GM12891 (cell line): ENCODE measurements at regions not wholly inside any gene's neighbourhood (a gene's known extent, or its start where the extent isn't known, plus 50 kb on each side); places are given as distances from the start of the nearest gene placed in this dataset.

ENCODE experiments used
- DNase-seq: peaks from one replicate; pipeline ENCODE4 v3.0.0; 2011; ENCODE audit warnings: low spot score; ENCODE audit not compliant: insufficient read length
- FAIRE-seq: peaks from 2 replicates; lab custom pipeline; 2011; peaks lifted over from hg19 to GRCh38; lab: Jason Lieb, UNC
- PAX5 ChIP-seq: IDR thresholded peaks from 2 replicates; pipeline ENCODE4 v1.6.1; 2011; ENCODE audit warnings: low read length, moderate library complexity, mild to moderate bottlenecking; ENCODE audit not compliant: insufficient read depth, severe bottlenecking
- POLR2A ChIP-seq: IDR thresholded peaks from 2 replicates; pipeline ENCODE4 v1.6.1; 2011; ENCODE audit warnings: low read depth, low read length, control low read depth
- POLR2AphosphoS5 ChIP-seq: IDR thresholded peaks from 2 replicates; pipeline ENCODE4 v1.6.1; 2011; ENCODE audit warnings: low read depth, low read length, control low read depth
- POU2F2 ChIP-seq: IDR thresholded peaks from 2 replicates; pipeline ENCODE4 v1.6.1; 2011; ENCODE audit warnings: low read depth, mild to moderate bottlenecking, control low read depth, low read length, moderate library complexity
- SPI1 ChIP-seq: IDR thresholded peaks from 2 replicates; pipeline ENCODE4 v1.6.1; 2011; ENCODE audit warnings: low read depth, low read length, control low read depth
- TAF1 ChIP-seq: IDR thresholded peaks from 2 replicates; pipeline ENCODE4 v1.6.1; 2011; ENCODE audit warnings: low read depth, low read length, control low read depth

- TF ChIP-seq PAX5 (no peak), POLR2AphosphoS5 (no peak), POU2F2 (no peak), SPI1 (no peak), TAF1 (no peak), POLR2A (no peak)
- FAIRE-seq, result no peak
- DNase-seq, result no peak
Observed at GRCh38 chr5:165887147-165887546, 2381.7 kb downstream of the MAT2B start.

DNA sequence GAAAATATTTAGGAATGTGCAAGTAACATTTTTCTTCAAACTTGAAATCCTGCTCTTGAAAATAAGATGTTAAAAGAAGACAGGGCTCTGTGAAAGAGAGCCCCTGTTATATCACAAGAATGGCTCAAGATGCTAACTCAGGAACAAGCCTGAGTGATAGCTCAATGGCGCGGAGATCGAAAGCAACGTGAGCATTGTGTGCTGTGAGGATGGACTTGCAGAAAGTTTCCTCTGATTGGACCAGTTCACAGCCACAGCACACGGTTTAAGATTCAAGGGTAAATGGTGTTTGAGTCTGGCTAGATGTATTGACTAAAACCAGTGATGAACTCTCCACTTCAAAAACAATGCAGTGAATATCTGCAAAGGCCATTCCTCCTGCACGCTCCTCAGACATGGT, 2387.0 kb downstream of the MAT2B start:
- TF ChIP-seq PAX5 (no peak), POU2F2 (no peak), SPI1 (no peak)
- DNase-seq (no peak), FAIRE-seq (no peak)

DNA sequence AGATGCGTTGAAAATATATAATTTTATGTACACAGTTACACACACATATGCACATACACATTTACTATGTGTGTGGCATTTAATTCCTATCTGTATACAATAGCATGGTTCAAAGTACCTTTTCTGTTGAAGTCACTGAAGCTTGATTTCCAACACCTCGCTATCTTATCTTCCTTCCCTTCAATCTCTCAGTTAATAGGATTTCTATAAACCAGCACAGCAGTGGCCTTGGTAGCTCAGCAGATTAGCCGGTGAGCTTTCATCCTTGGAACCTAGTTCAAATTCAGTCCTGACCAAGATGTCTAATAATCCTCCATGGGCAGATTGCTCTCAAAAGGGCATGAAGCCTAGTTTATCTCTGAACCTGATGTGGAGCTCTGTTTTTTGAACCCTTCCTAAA, 2389.5 kb downstream of the MAT2B start:
- no peak for FAIRE-seq

DNA sequence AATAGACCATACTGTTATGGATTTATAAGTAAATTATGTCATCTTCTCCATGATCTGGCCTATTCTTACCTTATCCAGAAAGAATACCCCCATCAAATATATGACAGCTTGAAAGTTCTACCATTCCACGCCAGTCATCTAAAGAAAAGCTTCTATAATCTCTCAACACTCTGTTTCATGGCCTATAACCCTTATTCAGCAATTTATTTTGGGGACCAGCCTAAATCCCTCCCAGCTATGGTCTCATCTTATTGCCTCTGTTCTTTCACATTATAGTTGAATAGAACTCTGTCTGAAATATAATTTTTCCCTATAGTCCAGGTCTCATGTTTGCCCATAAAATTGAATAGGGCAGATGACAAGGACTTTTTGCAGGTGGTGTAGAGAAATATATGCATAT, 2387.6 kb upstream of the WWC1 start:
- no peak for FAIRE-seq
- TF ChIP-seq POLR2AphosphoS5 (no peak), POLR2A (no peak), POU2F2 (no peak), TAF1 (no peak), PAX5 (no peak)
- DNase-seq, result no peak

More for the DNA sequence above, 2389.5 kb downstream of the MAT2B start:
- TF ChIP-seq POLR2A (no peak), POLR2AphosphoS5 (no peak), POU2F2 (no peak), SPI1 (no peak), PAX5 (no peak), TAF1 (no peak)
- DNase-seq, result no peak

DNA sequence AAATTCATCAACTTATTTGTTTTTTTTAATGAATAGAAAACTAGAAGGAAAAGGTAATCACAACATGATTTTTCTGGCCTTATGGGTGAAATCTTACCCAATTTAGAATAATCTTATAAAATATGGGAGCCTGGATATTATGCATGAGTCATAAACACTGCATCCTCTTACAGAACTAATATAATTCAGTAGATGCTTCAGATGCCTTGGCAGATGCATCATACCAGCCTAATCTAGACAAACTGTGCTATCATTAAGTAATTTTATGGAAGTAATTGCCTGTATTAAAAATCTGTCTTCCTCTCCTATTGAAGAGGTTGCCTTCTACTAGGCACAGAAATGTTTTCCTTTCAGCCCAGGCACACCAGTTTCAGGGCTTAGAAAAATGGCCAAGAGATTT, 2384.6 kb upstream of the WWC1 start:
- TF ChIP-seq POLR2A, result no peak
- TF ChIP-seq POU2F2, result no peak
- no peak for TF ChIP-seq POLR2AphosphoS5
- TF ChIP-seq SPI1, result no peak
- no peak for TF ChIP-seq PAX5
- no peak for TF ChIP-seq TAF1
- FAIRE-seq, result no peak
- no peak for DNase-seq

DNA sequence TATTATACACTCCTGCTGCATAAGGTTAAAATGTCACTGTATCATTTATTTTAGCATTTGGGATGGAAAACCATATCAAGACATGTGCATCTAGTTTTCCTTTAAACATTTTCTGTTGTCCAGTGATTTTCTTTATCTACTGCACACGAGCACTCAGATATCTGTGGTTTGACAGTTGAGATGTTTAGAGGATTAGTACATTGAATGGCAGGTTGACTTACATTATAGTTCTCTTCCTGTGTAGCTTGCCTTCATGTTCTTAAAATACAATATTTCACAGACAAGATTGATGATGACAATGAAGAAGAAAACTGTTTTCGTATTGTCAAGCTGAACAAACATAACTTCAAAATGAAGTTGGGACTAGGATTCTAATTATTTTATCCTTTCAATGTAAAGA, 2378.4 kb upstream of the WWC1 start:
- FAIRE-seq (no peak), DNase-seq (no peak)
- TF ChIP-seq TAF1, result no peak
- TF ChIP-seq POLR2A, result no peak
- TF ChIP-seq SPI1, result no peak
- TF ChIP-seq POU2F2, result no peak

- TF ChIP-seq POLR2A (no peak), TAF1 (no peak), PAX5 (no peak), SPI1 (no peak), POLR2AphosphoS5 (no peak)
- FAIRE-seq (no peak), DNase-seq (no peak)
Observed at GRCh38 chr5:165914456-165914855, 2377.0 kb upstream of the WWC1 start.

DNA sequence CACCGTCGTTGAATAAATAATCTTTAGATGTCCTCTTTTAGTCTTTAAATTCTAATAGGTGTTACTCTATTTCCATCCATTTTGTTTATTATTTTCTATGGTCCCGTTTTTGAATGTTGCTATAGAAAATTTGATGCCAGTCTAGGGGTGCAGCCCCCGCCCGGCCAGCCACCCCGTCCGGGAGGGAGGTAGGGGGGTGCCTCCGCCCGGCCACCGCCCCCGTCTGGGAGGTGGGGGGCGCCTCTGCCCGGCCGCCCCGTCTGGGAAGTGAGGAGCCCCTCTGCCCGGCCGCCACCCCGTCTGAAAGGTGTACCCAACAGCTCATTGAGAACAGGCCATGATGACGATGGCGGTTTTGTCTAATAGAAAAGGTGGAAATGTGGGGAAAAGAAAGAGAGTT, 2372.2 kb upstream of the WWC1 start:
- no peak for FAIRE-seq
- TF ChIP-seq TAF1 (no peak), POLR2AphosphoS5 (no peak), POLR2A (no peak), PAX5 (no peak), SPI1 (no peak), POU2F2 (no peak)
- no peak for DNase-seq

DNA sequence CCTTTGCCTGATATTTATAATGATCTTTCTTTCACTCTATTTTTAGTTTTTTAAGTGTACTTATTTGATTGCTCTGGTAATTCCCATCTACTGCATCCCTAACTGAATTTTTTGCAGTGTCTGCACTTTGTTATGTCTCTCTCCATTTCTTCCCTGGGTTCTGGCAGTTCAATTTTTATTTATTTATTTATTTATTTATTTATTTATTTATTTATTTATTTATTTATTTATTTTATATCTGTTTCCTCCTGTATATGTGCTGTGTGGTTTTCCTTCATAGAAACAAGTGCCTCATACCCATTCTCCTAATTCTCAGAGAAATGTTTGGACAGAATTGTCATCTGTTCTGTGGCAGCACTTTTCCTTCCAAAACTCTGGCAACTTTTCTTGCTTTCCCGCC, 2370.8 kb upstream of the WWC1 start:
- no peak for DNase-seq

GRCh38 chr5:165928971-165929370, 2362.5 kb upstream of the WWC1 start:
- FAIRE-seq (no peak), DNase-seq (no peak)
- TF ChIP-seq TAF1 (no peak), POU2F2 (no peak)

More for the DNA sequence above, 2370.8 kb upstream of the WWC1 start:
- FAIRE-seq, result no peak
- TF ChIP-seq TAF1 (no peak), PAX5 (no peak), POLR2AphosphoS5 (no peak), POU2F2 (no peak), SPI1 (no peak), POLR2A (no peak)

DNA sequence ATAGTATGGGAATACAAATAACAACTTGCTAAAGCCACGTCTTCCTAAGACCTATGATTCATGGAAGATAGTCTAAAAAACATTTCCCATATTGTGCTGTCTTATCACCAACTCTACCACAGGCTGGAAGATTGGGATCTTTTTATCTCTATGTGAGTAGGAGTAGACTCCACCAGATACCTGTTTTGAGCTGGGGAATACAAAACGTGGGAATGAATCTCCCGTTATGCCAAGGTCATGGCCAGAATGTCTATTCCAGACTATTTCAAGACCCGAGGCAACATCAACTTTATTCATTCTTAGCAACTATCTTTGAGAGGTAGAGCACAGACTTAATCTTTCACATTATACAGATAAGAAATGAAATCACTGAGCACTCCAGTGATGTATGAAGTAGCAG, 2350.9 kb upstream of the WWC1 start:
- DNase-seq (no peak), FAIRE-seq (no peak)
- no peak for TF ChIP-seq POU2F2
- TF ChIP-seq POLR2AphosphoS5, result no peak
- TF ChIP-seq TAF1, result no peak
- TF ChIP-seq POLR2A, result no peak
- no peak for TF ChIP-seq SPI1
- no peak for TF ChIP-seq PAX5
